Tibial artery (tissue), 4 donors: ENCODE measurements at regions not wholly inside any gene's neighbourhood (a gene's known extent, or its start where the extent isn't known, plus 50 kb on each side); places are given as distances from the start of the nearest gene placed in this dataset.
A peak's percentile ranks its signal among the peaks of the same experiment; 100 is the strongest.
"Not testable (repeated sequence)": the region's sequence is repeated elsewhere in the genome, so short reads cannot be mapped to it uniquely, and the experiment has no call there.

Experiments
- DNase-seq, 2 donors: peaks; one replicate each; pipeline ENCODE4 v3.0.0-alpha.2; 2019
- H3K27ac ChIP-seq, 2 donors: fragments of 200-600 bp; sonication (generic) in 1 of 2; 1 replicate in 1 of 2; 2 replicates in 1 of 2; pipeline ENCODE4 v1.5.1; 2018 to 2019; ENCODE audit warnings: mild to moderate bottlenecking in 1 of 2
- H3K27me3 ChIP-seq, 2 donors: fragments of 200-600 bp; sonication (generic) in 1 of 2; one replicate each; pipeline versions ENCODE4 v1.5.1 to v1.6.0; 2016 to 2019
- H3K36me3 ChIP-seq, 3 donors: fragments of 200-600 bp; sonication (generic) in 2 of 3; one replicate each; pipeline ENCODE4 v1.5.1; 2016 to 2019; ENCODE audit warnings: mild to moderate bottlenecking in 2 of 3
- H3K4me1 ChIP-seq, 4 donors: fragments of 200-600 bp; sonication (generic) in 2 of 4; 1 replicate in 3 of 4; 2 replicates in 1 of 4; pipeline ENCODE4 v1.5.1; 2016 to 2019
- H3K4me3 ChIP-seq, 2 donors: fragments of 200-600 bp; sonication (generic) in 1 of 2; 1 replicate in 1 of 2; 2 replicates in 1 of 2; pipeline ENCODE4 v1.5.1; 2018 to 2019; ENCODE audit warnings: mild to moderate bottlenecking in 2 of 2
- H3K9me3 ChIP-seq, 3 donors: fragments of 200-600 bp; sonication (generic) in 1 of 3; one replicate each; pipeline ENCODE4 v1.5.1; 2016 to 2019
- CTCF ChIP-seq, 2 experiments: fragments of 200-600 bp in 1 of 2; fragments of 450-650 bp in 1 of 2; IDR thresholded peaks; one replicate each; pipeline ENCODE4 v1.5.1; 2017 to 2019; ENCODE audit warnings: antibody characterized with exemption in 2 of 2, mild to moderate bottlenecking in 1 of 2, moderate library complexity in 1 of 2
- intact Hi-C: fragments of 100-400 bp; cut with DNase I; formaldehyde crosslinking; loops from one replicate; pipeline ENCODE4 v1.15.0; 2023; ENCODE audit warnings: low total_unique reads

- no peaks in the 10 kb centered on the region for H3K27me3 ChIP-seq
- peak overlapping the region in 1 of 2 donors; percentile 51 for H3K27ac ChIP-seq
- no peak for DNase-seq
- H3K4me1 ChIP-seq: peaks cover 0 to 75% (median 22%) of the 10 kb centered on the region in 4 donors
- H3K36me3 ChIP-seq: no peaks in the 10 kb centered on the region
- intact Hi-C loops: no loop called here
- no peak overlapping the region for H3K4me3 ChIP-seq
- no peak for TF ChIP-seq CTCF (IDR thresholded peaks at IDR 0.05)
- no peaks in the 10 kb centered on the region for H3K9me3 ChIP-seq
Observed at GRCh38 chr10:94122211-94122610, 128.5 kb downstream of the PLCE1 start.

- no peaks in the 10 kb centered on the region for H3K36me3 ChIP-seq
- no peaks in the 10 kb centered on the region for H3K9me3 ChIP-seq
- peaks cover 0 to 79% (median 22%) of the 10 kb centered on the region in 4 donors for H3K4me1 ChIP-seq
- intact Hi-C loops: no loop called here
- H3K27ac ChIP-seq: peak overlapping the region; percentile 34 to 51
- no peak for TF ChIP-seq CTCF (IDR thresholded peaks at IDR 0.05)
- no peak for DNase-seq
- H3K27me3 ChIP-seq: no peaks in the 10 kb centered on the region
- no peak overlapping the region for H3K4me3 ChIP-seq
Observed at GRCh38 chr10:94123258-94123995, 129.7 kb downstream of the PLCE1 start.

GRCh38 chr10:94124147-94124546 is 130.4 kb downstream of the PLCE1 start:
- Histone ChIP-seq H3K27ac (peak overlapping the region; percentile 34 to 51), H3K4me1 (peaks cover 0 to 85% (median 26%) of the 10 kb centered on the region in 4 donors)
- H3K27me3 ChIP-seq, DNase-seq, H3K4me3 ChIP-seq, H3K36me3 ChIP-seq, H3K9me3 ChIP-seq, intact Hi-C loops: not testable (repeated sequence)

- H3K4me1 ChIP-seq: peaks cover 0 to 91% (median 37%) of the 10 kb centered on the region in 4 donors
- H3K9me3 ChIP-seq, H3K4me3 ChIP-seq, H3K36me3 ChIP-seq, DNase-seq, intact Hi-C loops, H3K27me3 ChIP-seq: not testable (repeated sequence)
- H3K27ac ChIP-seq: peak overlapping the region in 1 of 2 donors; percentile 51
Observed at GRCh38 chr10:94125268-94125667, 131.5 kb downstream of the PLCE1 start.

GRCh38 chr10:94125856-94126255 is 132.1 kb downstream of the PLCE1 start:
- no peaks in the 10 kb centered on the region for H3K9me3 ChIP-seq
- no peak for DNase-seq
- H3K36me3 ChIP-seq: no peaks in the 10 kb centered on the region
- peaks cover 0 to 91% (median 37%) of the 10 kb centered on the region in 4 donors for H3K4me1 ChIP-seq
- TF ChIP-seq CTCF (IDR thresholded peaks at IDR 0.05): no peak
- intact Hi-C loops: no loop called here
- no peaks in the 10 kb centered on the region for H3K27me3 ChIP-seq
- H3K27ac ChIP-seq: peak overlapping the region in 1 of 2 donors; percentile 51
- no peak overlapping the region for H3K4me3 ChIP-seq

GRCh38 chr10:94129393-94130130 is 135.8 kb downstream of the PLCE1 start:
- TF ChIP-seq CTCF (IDR thresholded peaks at IDR 0.05): no peak
- peak overlapping the region; percentile 3 to 46 for H3K27ac ChIP-seq
- intact Hi-C loops: no loop called here
- peak in 1 of 2 donors; percentile 68 for DNase-seq
- peaks cover 0 to 85% (median 32%) of the 10 kb centered on the region in 4 donors for H3K4me1 ChIP-seq
- peaks cover 0 to 6% (median 0%) of the 10 kb centered on the region in 3 donors for H3K36me3 ChIP-seq
- no peaks in the 10 kb centered on the region for H3K27me3 ChIP-seq
- no peaks in the 10 kb centered on the region for H3K9me3 ChIP-seq
- H3K4me3 ChIP-seq: no peak overlapping the region
